ENCODE measurements at regions not wholly inside any gene's neighbourhood (a gene's known extent, or its start where the extent isn't known, plus 50 kb on each side); places are given as distances from the start of the nearest gene placed in this dataset.
"Not testable (repeated sequence)": the region's sequence is repeated elsewhere in the genome, so short reads cannot be mapped to it uniquely, and the experiment has no call there.

GRCh38 chr9:750249-750967, 91.1 kb upstream of the DMRT1 start:
- ATAC-seq (replicated peaks in 1 of 4) (no peak), DNase-seq (peak in 1 of 35 experiments; percentile 3)
- Mint-ChIP-seq H3K27me3 (no peaks in the 10 kb centered on the region), H3K36me3 (peaks cover 12% of the 10 kb centered on the region), H3K4me1 (peaks cover 43 to 53% (median 50%) of the 10 kb centered on the region in 3 donors), H3K9me3 (no peaks in the 10 kb centered on the region), H3K4me3 (peak overlapping the region in 1 of 3 donors; percentile 59), H3K27ac (peak overlapping the region in 1 of 2 donors; percentile 16)
- Histone ChIP-seq H3K4me3 (ENCODE audit: control insufficient read depth in 1 of 2, extremely low read depth in 1 of 2, low read length in 1 of 2) (no peak overlapping the region), H3K4me1 (ENCODE audit: control insufficient read depth in 1 of 2, extremely low read depth in 1 of 2, insufficient read depth in 2 of 2, low read length in 2 of 2) (peaks cover 10 to 21% of the 10 kb centered on the region in 2 experiments), H3K9me3 (no peaks in the 10 kb centered on the region), H3K27ac (ENCODE audit: low read length) (no peak overlapping the region), H3K36me3 (ENCODE audit: control insufficient read depth in 2 of 2, extremely low read depth in 1 of 2, insufficient read depth in 1 of 2, low read length in 1 of 2) (no peaks in the 10 kb centered on the region), H3K27me3 (replicated peaks in 1 of 2; ENCODE audit: control insufficient read depth in 2 of 2, extremely low read depth in 1 of 2, insufficient read depth in 2 of 2, low read length in 1 of 2) (no peaks in the 10 kb centered on the region)
- POLR2A ChIA-PET: no interaction called here
- 88% methylated on average over 3 of the region's 7 CpGs for WGBS (ENCODE audit: insufficient coverage)
- CTCF ChIA-PET: interaction anchor here (0.6 kb wide), 2 partner anchors 42 to 56 kb away, joined by 3 to 6 read pairs; no protein-coding TSS in a partner anchor

DNA sequence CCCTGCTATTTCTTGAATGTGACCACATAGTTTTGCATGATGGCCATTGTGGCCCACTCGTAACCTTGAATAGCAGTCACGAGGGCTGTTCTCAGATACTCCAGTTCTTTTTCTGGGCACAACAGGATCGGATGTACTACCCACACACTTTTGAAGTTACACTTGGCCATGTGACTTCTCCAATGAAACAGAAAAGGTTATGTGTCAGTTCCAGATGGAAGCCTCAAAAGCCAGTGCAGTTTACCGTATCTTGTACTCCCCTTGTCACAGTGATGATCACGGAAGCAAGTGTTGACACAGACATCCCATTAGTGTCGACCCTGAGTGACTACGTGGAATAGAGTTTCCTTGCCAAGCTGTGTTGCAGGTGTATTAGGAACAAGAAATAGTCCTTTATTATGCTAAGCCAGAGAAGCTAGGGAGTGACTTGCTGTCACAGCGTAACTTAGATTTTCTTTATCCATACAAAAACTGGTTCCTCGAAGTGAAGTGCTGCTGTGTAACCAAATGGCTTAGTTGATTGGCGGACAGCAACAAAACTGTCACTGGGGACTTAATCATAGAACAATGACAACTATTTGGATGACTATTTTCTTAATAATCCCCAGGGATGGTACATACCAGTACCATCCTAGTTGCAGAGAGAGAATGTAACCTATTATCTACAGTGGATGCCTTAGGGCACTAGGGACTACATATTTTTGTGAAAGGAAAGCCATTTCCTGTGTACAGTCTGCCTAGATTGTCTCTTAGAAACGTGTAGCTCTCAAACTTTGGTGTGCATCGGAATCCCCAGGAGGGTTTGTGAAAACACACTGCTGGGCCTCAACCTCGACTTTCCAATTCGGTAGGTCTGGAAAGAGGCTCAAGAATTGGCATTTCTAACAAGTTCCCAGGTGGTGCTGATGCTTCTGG, 90.1 kb upstream of the DMRT1 start:
- no peak overlapping the region for H3K27ac ChIP-seq (ENCODE audit: low read length)
- H3K4me1 Mint-ChIP-seq: peaks cover 43 to 60% (median 50%) of the 10 kb centered on the region in 3 donors
- no peak overlapping the region for H3K4me3 ChIP-seq (ENCODE audit: control insufficient read depth in 1 of 2, extremely low read depth in 1 of 2, low read length in 1 of 2)
- peaks cover 10 to 21% of the 10 kb centered on the region in 2 experiments for H3K4me1 ChIP-seq (ENCODE audit: control insufficient read depth in 1 of 2, extremely low read depth in 1 of 2, insufficient read depth in 2 of 2, low read length in 2 of 2)
- peaks cover 3% of the 10 kb centered on the region for H3K36me3 Mint-ChIP-seq
- CTCF ChIA-PET: no interaction called here
- H3K27me3 Mint-ChIP-seq: peaks cover 0 to 1% of the 10 kb centered on the region in 2 donors
- H3K9me3 ChIP-seq: no peaks in the 10 kb centered on the region
- ATAC-seq (replicated peaks in 1 of 4) (no peak), DNase-seq (no peak)
- peak overlapping the region in 1 of 2 donors; percentile 28 for H3K27ac Mint-ChIP-seq
- H3K9me3 Mint-ChIP-seq: no peaks in the 10 kb centered on the region
- H3K4me3 Mint-ChIP-seq: no peak overlapping the region
- H3K27me3 ChIP-seq (replicated peaks in 1 of 2; ENCODE audit: control insufficient read depth in 2 of 2, extremely low read depth in 1 of 2, insufficient read depth in 2 of 2, low read length in 1 of 2): no peaks in the 10 kb centered on the region
- POLR2A ChIA-PET: no interaction called here
- H3K36me3 ChIP-seq (ENCODE audit: control insufficient read depth in 2 of 2, extremely low read depth in 1 of 2, insufficient read depth in 1 of 2, low read length in 1 of 2): no peaks in the 10 kb centered on the region
- 79% methylated on average over 9 of the region's 14 CpGs for WGBS (ENCODE audit: insufficient coverage)

GRCh38 chr9:752201-752600, 89.3 kb upstream of the DMRT1 start:
- Histone ChIP-seq H3K27me3 (replicated peaks in 1 of 2; ENCODE audit: control insufficient read depth in 2 of 2, extremely low read depth in 1 of 2, insufficient read depth in 2 of 2, low read length in 1 of 2) (no peaks in the 10 kb centered on the region), H3K9me3 (no peaks in the 10 kb centered on the region), H3K4me1 (ENCODE audit: control insufficient read depth in 1 of 2, extremely low read depth in 1 of 2, insufficient read depth in 2 of 2, low read length in 2 of 2) (peaks cover 10 to 21% of the 10 kb centered on the region in 2 experiments), H3K27ac (ENCODE audit: low read length) (no peak overlapping the region), H3K36me3 (ENCODE audit: control insufficient read depth in 2 of 2, extremely low read depth in 1 of 2, insufficient read depth in 1 of 2, low read length in 1 of 2) (no peaks in the 10 kb centered on the region), H3K4me3 (ENCODE audit: control insufficient read depth in 1 of 2, extremely low read depth in 1 of 2, low read length in 1 of 2) (no peak overlapping the region)
- no peak for ATAC-seq (replicated peaks in 1 of 4)
- peaks cover 43 to 56% (median 45%) of the 10 kb centered on the region in 3 donors for H3K4me1 Mint-ChIP-seq
- no CpG with 5 or more reads among the region's 5 CpGs for WGBS (ENCODE audit: insufficient coverage)
- no peak overlapping the region for H3K4me3 Mint-ChIP-seq
- POLR2A ChIA-PET: no interaction called here
- H3K27ac Mint-ChIP-seq: no peak overlapping the region
- no peaks in the 10 kb centered on the region for H3K9me3 Mint-ChIP-seq
- DNase-seq: no peak
- H3K27me3 Mint-ChIP-seq: peaks cover 0 to 1% of the 10 kb centered on the region in 2 donors
- CTCF ChIA-PET: no interaction called here
- no peaks in the 10 kb centered on the region for H3K36me3 Mint-ChIP-seq

GRCh38 chr9:752681-753200, 88.8 kb upstream of the DMRT1 start:
- no peaks in the 10 kb centered on the region for H3K27me3 ChIP-seq (replicated peaks in 1 of 2; ENCODE audit: control insufficient read depth in 2 of 2, extremely low read depth in 1 of 2, insufficient read depth in 2 of 2, low read length in 1 of 2)
- ChIA-PET POLR2A (no interaction called here), CTCF (no interaction called here)
- H3K4me1 ChIP-seq (ENCODE audit: control insufficient read depth in 1 of 2, extremely low read depth in 1 of 2, insufficient read depth in 2 of 2, low read length in 2 of 2): peaks cover 10 to 21% of the 10 kb centered on the region in 2 experiments
- no peak overlapping the region for H3K27ac ChIP-seq (ENCODE audit: low read length)
- H3K27me3 Mint-ChIP-seq: peaks cover 0 to 1% of the 10 kb centered on the region in 2 donors
- H3K9me3 Mint-ChIP-seq: no peaks in the 10 kb centered on the region
- DNase-seq (no peak), ATAC-seq (replicated peaks in 1 of 4) (no peak)
- H3K36me3 Mint-ChIP-seq: no peaks in the 10 kb centered on the region
- no peak overlapping the region for H3K4me3 ChIP-seq (ENCODE audit: control insufficient read depth in 1 of 2, extremely low read depth in 1 of 2, low read length in 1 of 2)
- H3K36me3 ChIP-seq (ENCODE audit: control insufficient read depth in 2 of 2, extremely low read depth in 1 of 2, insufficient read depth in 1 of 2, low read length in 1 of 2): no peaks in the 10 kb centered on the region
- H3K4me3 Mint-ChIP-seq: no peak overlapping the region
- H3K27ac Mint-ChIP-seq: no peak overlapping the region
- WGBS (ENCODE audit: insufficient coverage): 56% methylated on average over 1 of the region's 6 CpGs
- H3K9me3 ChIP-seq: no peaks in the 10 kb centered on the region
- peaks cover 41 to 50% (median 41%) of the 10 kb centered on the region in 3 donors for H3K4me1 Mint-ChIP-seq

- peaks cover 33 to 41% (median 34%) of the 10 kb centered on the region in 3 donors for H3K4me1 Mint-ChIP-seq
- H3K36me3 Mint-ChIP-seq, CTCF ChIA-PET: not testable (repeated sequence)
Observed at GRCh38 chr9:753734-754133, 87.8 kb upstream of the DMRT1 start.

GRCh38 chr9:754150-754931, 87.2 kb upstream of the DMRT1 start:
- Histone ChIP-seq H3K4me3 (ENCODE audit: control insufficient read depth in 1 of 2, extremely low read depth in 1 of 2, low read length in 1 of 2) (no peak overlapping the region), H3K9me3 (no peaks in the 10 kb centered on the region), H3K27me3 (replicated peaks in 1 of 2; ENCODE audit: control insufficient read depth in 2 of 2, extremely low read depth in 1 of 2, insufficient read depth in 2 of 2, low read length in 1 of 2) (no peaks in the 10 kb centered on the region), H3K36me3 (ENCODE audit: control insufficient read depth in 2 of 2, extremely low read depth in 1 of 2, insufficient read depth in 1 of 2, low read length in 1 of 2) (no peaks in the 10 kb centered on the region), H3K27ac (ENCODE audit: low read length) (no peak overlapping the region), H3K4me1 (ENCODE audit: control insufficient read depth in 1 of 2, extremely low read depth in 1 of 2, insufficient read depth in 2 of 2, low read length in 2 of 2) (peaks cover 8 to 13% of the 10 kb centered on the region in 2 experiments)
- Mint-ChIP-seq H3K36me3 (no peaks in the 10 kb centered on the region), H3K4me1 (peaks cover 27 to 34% (median 28%) of the 10 kb centered on the region in 3 donors), H3K27ac (no peak overlapping the region), H3K9me3 (no peaks in the 10 kb centered on the region), H3K27me3 (peaks cover 0 to 1% of the 10 kb centered on the region in 2 donors), H3K4me3 (no peak overlapping the region)
- ATAC-seq (replicated peaks in 1 of 4) (no peak), DNase-seq (no peak)
- CTCF ChIA-PET: no interaction called here
- 85% methylated on average over 6 of the region's 9 CpGs for WGBS (ENCODE audit: insufficient coverage)
- POLR2A ChIA-PET: no interaction called here

More at GRCh38 chr9:753734-754133, 87.8 kb upstream of the DMRT1 start:
- DNase-seq; POLR2A ChIA-PET; H3K9me3 Mint-ChIP-seq; H3K27me3 Mint-ChIP-seq; H3K36me3 ChIP-seq (ENCODE audit: control insufficient read depth in 2 of 2, extremely low read depth in 1 of 2, insufficient read depth in 1 of 2, low read length in 1 of 2); H3K9me3 ChIP-seq; ATAC-seq (replicated peaks in 1 of 4); H3K27ac ChIP-seq (ENCODE audit: low read length); H3K27me3 ChIP-seq (replicated peaks in 1 of 2; ENCODE audit: control insufficient read depth in 2 of 2, extremely low read depth in 1 of 2, insufficient read depth in 2 of 2, low read length in 1 of 2); H3K27ac Mint-ChIP-seq; H3K4me3 Mint-ChIP-seq; H3K4me3 ChIP-seq (ENCODE audit: control insufficient read depth in 1 of 2, extremely low read depth in 1 of 2, low read length in 1 of 2): not testable (repeated sequence)
- WGBS (ENCODE audit: insufficient coverage): 94% methylated on average over 7 of the region's 9 CpGs
- H3K4me1 ChIP-seq (ENCODE audit: control insufficient read depth in 1 of 2, extremely low read depth in 1 of 2, insufficient read depth in 2 of 2, low read length in 2 of 2): peaks cover 10 to 19% of the 10 kb centered on the region in 2 experiments
